NCI-H1092 (cell line): ENCODE measurements at regions not wholly inside any gene's neighbourhood (a gene's known extent, or its start where the extent isn't known, plus 50 kb on each side); places are given as distances from the start of the nearest gene placed in this dataset.
"Not testable (repeated sequence)": the region's sequence is repeated elsewhere in the genome, so short reads cannot be mapped to it uniquely, and the experiment has no call there.

Source experiments
- DNase-seq: peaks from one replicate; lab custom pipeline; 2025; lab: John Stamatoyannopoulos, UW

- no peak for DNase-seq
Observed at GRCh38 chr10:36048236-36048635, 406.1 kb upstream of the FZD8 start.

GRCh38 chr10:36042135-36042534, 400.0 kb upstream of the FZD8 start:
- DNase-seq = no peak

GRCh38 chr10:36038316-36038955, 396.3 kb upstream of the FZD8 start:
- no peak for DNase-seq

DNA sequence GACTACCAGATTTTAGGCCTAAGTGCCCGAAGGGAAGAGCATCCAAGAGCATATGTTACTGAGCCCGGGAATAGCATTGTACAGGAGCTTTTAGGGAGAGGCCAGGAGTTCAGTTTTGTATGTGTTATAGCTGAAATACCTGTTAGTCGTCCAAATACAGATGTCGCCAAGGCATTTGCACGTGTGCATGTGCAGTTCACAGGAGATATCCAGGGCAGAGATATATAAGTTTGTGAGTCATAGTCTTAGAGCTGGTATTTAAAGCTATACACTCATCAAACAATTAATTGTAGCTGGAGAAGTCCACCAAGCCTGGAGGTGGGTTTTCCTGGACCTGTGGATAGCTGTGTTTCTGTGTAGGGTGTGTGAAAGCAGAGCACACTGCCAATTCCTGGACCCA, 394.0 kb upstream of the FZD8 start:
- DNase-seq = no peak

DNA sequence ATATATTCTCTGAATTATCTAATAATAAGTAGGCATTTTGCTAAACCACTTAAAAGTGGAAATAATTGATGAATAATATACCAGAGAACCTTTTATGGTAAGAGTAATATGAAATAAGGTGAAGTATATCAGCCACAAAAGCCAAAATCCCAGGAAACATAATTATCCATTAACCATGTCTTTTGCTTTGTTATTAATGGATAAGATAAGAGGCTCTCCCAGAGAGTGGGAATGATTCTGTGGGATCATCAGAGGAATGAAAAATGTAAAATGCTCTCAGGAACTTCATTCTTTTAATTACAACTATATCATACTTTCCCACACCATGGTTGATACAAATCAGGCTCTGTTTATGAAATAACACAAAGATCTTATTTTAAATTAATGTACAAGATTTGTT, 391.7 kb upstream of the FZD8 start:
- DNase-seq = no peak

- no peak for DNase-seq
Observed at GRCh38 chr10:36030516-36030915, 388.4 kb upstream of the FZD8 start.

- DNase-seq = no peak
Observed at GRCh38 chr10:36026656-36027390, 384.7 kb upstream of the FZD8 start.

DNA sequence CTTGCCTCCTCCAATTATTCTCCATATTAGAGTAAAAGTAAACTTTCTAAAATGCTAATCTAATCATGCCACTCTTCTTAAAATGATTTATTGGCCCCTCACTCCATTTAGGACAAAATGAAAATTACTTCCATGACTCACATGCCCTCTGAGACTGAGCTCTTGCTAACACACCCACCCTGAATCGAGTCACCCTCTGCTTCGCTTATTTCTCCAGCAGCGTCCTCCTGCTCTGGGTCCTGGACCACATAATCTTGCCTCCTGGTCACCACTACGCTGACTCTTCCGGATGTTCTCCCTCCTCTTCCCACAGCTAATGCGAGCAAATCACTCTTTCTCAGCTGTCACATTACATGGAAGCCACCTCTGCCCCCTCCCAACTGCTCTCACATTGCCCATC, 384.0 kb upstream of the FZD8 start:
- no peak for DNase-seq

GRCh38 chr10:36023939-36024338, 381.8 kb upstream of the FZD8 start:
- DNase-seq = no peak

- no peak for DNase-seq
Observed at GRCh38 chr10:36021096-36021495, 379.0 kb upstream of the FZD8 start.

- no peak for DNase-seq
Observed at GRCh38 chr10:36019749-36020148, 377.7 kb upstream of the FZD8 start.

- no peak for DNase-seq
Observed at GRCh38 chr10:36018996-36019395, 376.9 kb upstream of the FZD8 start.

DNA sequence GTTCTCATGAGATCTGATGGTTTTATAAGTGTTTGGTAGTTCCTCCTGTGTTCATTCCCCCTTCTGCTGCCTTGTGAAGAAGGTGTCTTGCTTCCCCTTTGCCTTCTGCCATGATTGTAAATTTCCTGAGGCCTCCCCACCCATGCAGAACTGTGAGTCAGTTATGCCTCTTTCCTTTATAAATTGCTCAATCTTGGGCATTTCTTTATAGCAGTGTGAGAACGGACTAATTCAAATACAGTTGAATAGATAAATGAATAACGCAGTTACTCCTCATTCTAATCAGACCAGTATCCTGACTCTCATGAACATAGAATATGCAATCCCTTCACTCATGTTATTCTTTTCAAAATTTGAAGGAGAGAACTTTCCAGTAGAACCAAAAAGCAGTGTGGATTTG, 375.0 kb upstream of the FZD8 start:
- no peak for DNase-seq

- no peak for DNase-seq
Observed at GRCh38 chr10:36007369-36007768, 365.3 kb upstream of the FZD8 start.

DNA sequence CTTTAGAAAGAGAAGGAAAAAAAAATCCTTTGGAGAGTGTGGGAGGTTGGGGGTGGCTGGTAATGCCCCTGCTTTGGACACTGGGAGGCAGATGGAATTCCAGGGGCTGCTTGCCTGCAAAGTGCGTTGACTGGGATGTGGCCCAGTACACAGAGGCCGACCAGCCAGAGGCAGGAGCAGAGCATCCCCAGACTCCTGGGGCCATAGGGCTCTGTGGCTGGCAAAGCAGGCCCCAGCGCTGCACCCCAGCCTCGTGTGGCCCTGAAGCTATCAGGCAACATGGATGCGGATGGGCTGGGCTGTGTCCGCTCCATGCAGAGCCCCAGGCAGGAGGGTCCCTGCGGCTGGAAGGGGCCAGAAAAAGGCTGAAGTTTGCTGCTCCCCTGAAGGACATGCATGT, 361.6 kb upstream of the FZD8 start:
- no peak for DNase-seq

DNA sequence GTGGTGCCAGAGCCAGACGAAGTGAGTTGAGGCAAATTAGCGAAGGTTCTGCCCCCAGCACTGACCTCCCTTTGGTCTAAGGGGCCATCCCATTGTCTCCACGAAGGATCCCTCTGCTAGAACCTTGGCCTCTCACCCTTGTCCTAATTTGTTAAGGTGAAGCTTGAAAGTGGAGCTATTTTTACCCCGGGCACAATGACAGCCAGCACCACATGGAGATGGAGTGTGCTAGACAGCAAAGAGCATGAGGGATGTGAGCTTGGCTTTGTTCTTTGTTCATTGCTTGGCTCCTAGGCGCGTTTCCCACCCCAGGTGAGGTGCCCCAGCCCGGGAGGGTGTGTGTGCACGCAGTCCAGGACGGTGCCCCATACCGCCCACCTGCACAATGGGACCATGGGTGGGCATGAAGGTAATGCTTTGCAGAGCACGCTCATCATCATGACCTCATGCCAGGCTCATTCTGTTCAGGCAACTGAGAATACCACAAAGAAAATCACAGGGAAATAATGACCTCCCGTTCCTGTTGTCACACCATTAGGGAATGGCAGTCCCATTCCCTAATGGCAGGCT, 361.0 kb upstream of the FZD8 start:
- no peak for DNase-seq

DNA sequence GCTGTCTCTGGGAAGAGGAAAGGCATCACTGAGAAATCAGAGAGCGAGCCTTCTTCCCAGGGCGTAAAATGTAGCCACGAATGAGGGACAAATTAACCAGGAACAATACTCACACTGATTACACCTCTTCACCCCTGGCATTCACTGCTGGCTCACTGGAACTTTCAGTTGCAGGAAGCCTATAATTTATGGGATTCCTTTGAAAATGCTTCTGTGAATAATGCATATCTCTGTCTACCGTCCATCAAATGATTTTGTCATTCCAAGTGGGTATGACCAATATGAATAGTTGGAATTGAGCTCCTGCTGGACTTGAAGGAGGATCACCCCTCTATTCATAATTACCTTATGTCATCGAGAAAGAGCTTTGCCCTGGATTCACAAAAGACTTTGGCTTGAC, 360.3 kb upstream of the FZD8 start:
- no peak for DNase-seq

DNA sequence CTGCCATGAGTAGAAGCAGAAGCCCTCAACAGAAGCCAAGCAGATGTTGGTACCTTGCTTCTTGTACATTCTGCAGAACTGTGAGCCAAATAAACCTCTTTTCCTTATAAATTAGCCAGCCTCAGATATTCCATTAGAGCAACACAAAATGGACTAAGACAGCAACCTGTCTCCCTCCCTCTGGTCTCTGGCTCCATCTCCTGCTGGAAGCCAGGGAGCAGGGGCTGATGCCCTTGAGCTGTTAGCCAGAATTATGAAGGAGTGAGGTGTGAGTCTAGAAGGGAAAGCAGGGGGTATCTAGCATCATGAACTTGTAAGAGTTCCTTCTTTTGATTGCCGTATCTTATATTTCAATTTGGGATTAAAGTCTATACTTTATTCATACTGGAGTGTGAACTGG, 358.7 kb upstream of the FZD8 start:
- not testable (repeated sequence) for DNase-seq

DNA sequence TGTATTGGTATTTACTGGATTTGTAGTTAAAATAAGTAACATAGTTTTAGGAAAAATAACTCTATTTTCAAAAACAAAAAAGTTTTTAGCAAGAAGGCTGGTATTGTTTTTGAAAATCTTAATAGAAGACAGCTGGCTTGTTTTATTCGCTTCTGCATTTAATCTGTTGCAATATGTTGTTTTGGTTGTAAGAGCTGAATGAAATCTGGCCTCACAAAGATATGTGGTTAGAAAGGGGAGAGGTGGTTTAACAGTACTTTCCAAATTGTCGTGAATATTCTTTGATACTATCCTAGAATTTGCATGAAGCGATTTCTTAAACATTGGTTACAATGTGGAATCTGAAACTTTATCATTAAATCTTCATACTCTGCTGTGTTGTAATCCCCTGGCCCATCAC, 355.9 kb upstream of the FZD8 start:
- DNase-seq = no peak

DNA sequence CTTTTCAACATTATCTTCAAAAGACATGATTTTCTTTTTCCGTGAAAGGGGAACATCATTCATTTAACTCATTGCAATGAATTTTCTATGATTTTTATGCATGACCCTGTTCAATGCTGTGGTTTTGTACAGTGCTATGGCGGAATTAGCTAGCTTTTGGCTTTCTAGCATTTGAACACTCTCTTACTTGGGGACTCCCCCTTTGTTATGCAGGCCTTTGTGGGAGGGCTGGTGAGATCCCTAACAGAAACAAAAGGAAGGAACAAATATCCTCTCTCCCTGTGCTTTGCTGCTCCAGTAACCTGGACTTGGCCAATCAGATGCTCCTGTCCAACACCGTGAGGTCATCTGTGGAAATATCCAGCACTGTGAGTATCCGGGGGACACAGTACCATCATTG, 353.4 kb upstream of the FZD8 start:
- no peak for DNase-seq

DNA sequence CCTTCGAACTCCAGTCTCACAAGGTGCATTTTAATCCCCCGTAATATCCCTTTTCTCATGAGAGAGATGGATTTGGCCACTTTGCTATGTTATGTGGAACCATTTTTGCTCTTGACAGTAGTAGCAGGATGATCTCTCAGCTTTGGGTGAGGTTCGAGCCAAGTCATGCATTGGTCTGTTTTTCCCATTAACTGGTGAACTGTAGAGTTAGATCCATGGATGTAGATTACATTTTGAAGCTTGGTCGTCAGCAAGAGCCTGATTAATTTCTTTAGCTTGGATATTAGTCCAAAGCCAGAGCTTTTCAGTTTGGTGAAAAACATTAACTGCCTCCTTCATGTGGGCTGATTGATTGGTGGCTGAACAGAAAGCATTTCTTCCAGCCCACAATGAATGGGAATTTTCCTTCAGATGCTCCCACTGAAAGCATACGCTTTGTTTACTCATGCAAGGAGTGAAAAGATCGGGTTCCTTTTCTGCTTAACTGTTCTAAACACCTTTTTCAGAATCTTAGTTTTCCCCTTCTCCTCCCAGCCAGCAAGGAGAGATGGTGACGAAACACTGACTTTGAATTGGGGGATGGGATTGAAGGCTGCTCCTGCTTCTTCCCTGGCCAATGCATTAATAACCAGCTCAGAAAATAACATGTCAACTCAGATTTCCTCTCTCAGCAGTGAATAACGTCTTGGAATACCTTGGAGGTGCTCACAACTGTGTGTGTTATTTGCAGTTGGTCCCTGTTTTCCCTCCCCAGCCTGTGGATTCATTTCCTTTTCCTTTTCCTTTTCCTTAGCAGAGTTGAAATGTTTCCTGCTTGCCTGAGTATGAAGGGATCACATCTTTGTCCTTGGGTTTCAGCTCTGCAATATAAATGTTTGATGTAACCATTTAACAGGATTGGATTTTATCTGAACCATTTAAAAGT, 351.8 kb upstream of the FZD8 start:
- DNase-seq = no peak

DNA sequence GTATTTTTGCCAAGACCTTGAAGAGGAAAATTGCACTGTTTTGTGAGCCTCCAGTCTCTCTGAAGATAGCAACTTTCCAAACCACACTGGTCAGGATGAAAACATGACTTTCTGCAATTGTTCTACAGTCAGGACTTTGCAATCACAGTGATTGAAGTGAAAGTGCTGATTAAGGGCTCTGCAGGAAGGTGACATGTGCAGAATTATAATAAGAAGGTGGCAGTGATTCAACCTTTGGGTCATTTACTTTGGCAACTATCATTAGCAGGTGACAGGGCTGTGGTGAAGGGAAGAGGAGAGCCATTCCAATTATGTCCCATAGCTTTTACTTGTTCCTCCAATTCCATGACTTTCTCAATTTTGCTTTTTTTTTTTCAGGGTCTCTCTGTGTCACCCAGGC, 350.0 kb upstream of the FZD8 start:
- DNase-seq = no peak
